Endothelial cell of umbilical vein (primary cell): ENCODE measurements at regions not wholly inside any gene's neighbourhood (a gene's known extent, or its start where the extent isn't known, plus 50 kb on each side); places are given as distances from the start of the nearest gene placed in this dataset.

Source experiments
- CTCF ChIP-seq, 2 donors: IDR thresholded peaks; 1 replicate in 1 of 2; 2 replicates in 1 of 2; pipeline ENCODE4 v1.5.1; 2011; ENCODE audit warnings: low read length in 2 of 2, mild to moderate bottlenecking in 2 of 2, moderate library complexity in 2 of 2, control low read depth in 1 of 2, inconsistent platforms in 1 of 2, low read depth in 1 of 2; ENCODE audit not compliant: insufficient read depth in 1 of 2; ENCODE audit errors: extremely low read depth in 1 of 2
- POLR2A ChIP-seq: IDR thresholded peaks from 2 replicates; pipeline ENCODE4 v1.6.1; 2012; ENCODE audit warnings: low read depth, mild to moderate bottlenecking, control low read depth, low read length

GRCh38 chrX:117335209-117335608 lies 781.4 kb downstream of the KLHL13 start:
- TF ChIP-seq CTCF (IDR thresholded peaks at IDR 0.05; ENCODE audit: extremely low read depth in 1 of 2, insufficient read depth in 1 of 2, low read depth in 1 of 2, low read length in 2 of 2) (no peak), POLR2A (no peak)
